ENCODE measurements at regions not wholly inside any gene's neighbourhood (a gene's known extent, or its start where the extent isn't known, plus 50 kb on each side); places are given as distances from the start of the nearest gene placed in this dataset.

- no peak for DNase-seq (ENCODE audit: low read depth)
- no peak for TF ChIP-seq CTCF (IDR thresholded peaks at IDR 0.05; ENCODE audit: insufficient read depth, low read length)
- no peak overlapping the region for H3K4me3 ChIP-seq (ENCODE audit: low read depth, low read length)
Measured at GRCh38 chr11:127412234-127412633, 411.7 kb upstream of the KIRREL3 start.

- no peak overlapping the region for H3K4me3 ChIP-seq (ENCODE audit: low read depth, low read length)
- DNase-seq (ENCODE audit: low read depth): no peak
- TF ChIP-seq CTCF (IDR thresholded peaks at IDR 0.05; ENCODE audit: insufficient read depth, low read length): no peak
Measured at GRCh38 chr11:127411283-127411682, 410.7 kb upstream of the KIRREL3 start.

- DNase-seq (ENCODE audit: low read depth): no peak
- no peak overlapping the region for H3K4me3 ChIP-seq (ENCODE audit: low read depth, low read length)
- TF ChIP-seq CTCF (IDR thresholded peaks at IDR 0.05; ENCODE audit: insufficient read depth, low read length): no peak
Measured at GRCh38 chr11:127395034-127395433, 394.5 kb upstream of the KIRREL3 start.

GRCh38 chr11:127393460-127393997 lies 393.0 kb upstream of the KIRREL3 start:
- DNase-seq (ENCODE audit: low read depth): no peak
- H3K4me3 ChIP-seq (ENCODE audit: low read depth, low read length): no peak overlapping the region
- no peak for TF ChIP-seq CTCF (IDR thresholded peaks at IDR 0.05; ENCODE audit: insufficient read depth, low read length)

GRCh38 chr11:127392575-127392974 lies 392.0 kb upstream of the KIRREL3 start:
- no peak overlapping the region for H3K4me3 ChIP-seq (ENCODE audit: low read depth, low read length)
- TF ChIP-seq CTCF (IDR thresholded peaks at IDR 0.05; ENCODE audit: insufficient read depth, low read length): no peak
- DNase-seq (ENCODE audit: low read depth): no peak

- DNase-seq (ENCODE audit: low read depth): no peak
- no peak for TF ChIP-seq CTCF (IDR thresholded peaks at IDR 0.05; ENCODE audit: insufficient read depth, low read length)
- H3K4me3 ChIP-seq (ENCODE audit: low read depth, low read length): no peak overlapping the region
Measured at GRCh38 chr11:127390465-127390864, 389.9 kb upstream of the KIRREL3 start.

GRCh38 chr11:127385071-127385470 lies 384.5 kb upstream of the KIRREL3 start:
- no peak for DNase-seq (ENCODE audit: low read depth)
- no peak for TF ChIP-seq CTCF (IDR thresholded peaks at IDR 0.05; ENCODE audit: insufficient read depth, low read length)
- no peak overlapping the region for H3K4me3 ChIP-seq (ENCODE audit: low read depth, low read length)

Data from fibroblast of the aortic adventitia (primary cell).